ELR (cell line): ENCODE measurements at regions not wholly inside any gene's neighbourhood (a gene's known extent, or its start where the extent isn't known, plus 50 kb on each side); places are given as distances from the start of the nearest gene placed in this dataset.
"Not testable (repeated sequence)": the region's sequence is repeated elsewhere in the genome, so short reads cannot be mapped to it uniquely, and the experiment has no call there.

Experiments
- DNase-seq: peaks from one replicate; pipeline ENCODE4 v3.0.0-alpha.2; 2015; ENCODE audit warnings: low read depth

DNA sequence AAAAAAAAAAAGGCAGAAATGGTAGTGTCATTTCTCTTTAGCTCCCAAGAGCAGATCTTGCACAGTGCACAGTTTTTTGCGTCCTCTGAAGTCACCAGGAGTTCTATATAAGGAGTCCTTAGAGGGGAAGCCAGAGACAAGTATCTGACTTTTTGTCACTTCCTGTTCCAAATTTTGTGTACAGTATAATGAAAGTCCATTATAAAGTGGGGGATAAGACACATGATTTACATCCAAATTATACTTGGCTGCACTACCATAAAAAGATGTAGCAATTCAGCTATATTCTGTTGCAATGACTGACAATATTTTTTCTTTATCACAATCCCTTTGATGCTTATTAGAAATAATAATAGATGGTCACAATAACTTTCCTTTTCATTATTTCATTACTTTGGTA lies 1276.9 kb upstream of the ADGRL2 start:
- DNase-seq, result no peak

DNA sequence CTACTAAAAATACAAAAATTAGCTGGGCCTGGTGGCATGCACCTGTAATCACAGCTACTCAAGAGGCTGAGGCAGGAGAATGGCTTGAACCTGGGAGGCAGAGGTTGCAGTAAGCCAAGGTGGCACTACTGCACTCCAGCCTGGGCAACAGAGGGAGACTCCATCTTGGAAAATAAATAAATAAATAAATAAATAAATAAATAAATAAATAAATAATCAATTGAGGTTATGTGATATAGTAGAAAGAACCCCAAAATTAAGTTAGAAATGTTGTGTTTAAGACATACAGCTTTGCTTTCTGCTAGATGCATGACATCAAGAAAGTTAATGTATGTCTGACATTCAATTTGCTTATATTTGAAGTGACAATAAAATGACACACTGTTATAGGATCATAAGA lies 1277.7 kb upstream of the ADGRL2 start:
- not testable (repeated sequence) for DNase-seq

DNA sequence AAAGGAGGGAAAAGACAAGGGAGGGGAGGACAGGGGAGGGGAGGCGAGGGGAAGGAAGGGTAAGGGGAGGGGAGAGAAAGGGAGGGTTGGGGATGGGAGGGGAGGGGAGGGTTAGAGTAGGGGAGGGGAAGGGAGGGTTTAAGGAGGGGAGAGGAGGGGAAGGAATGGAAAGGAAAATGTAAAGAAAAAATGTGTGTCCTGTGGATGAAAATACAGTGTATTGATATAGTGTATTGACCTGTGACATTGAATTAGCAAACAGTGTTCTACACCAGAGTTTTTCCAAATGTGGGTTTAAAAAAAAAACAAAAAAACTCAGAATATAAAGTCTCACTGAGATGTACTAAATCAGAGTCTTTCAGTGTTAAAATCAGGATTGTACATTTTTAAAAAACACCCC lies 1279.8 kb upstream of the ADGRL2 start:
- no peak for DNase-seq

DNA sequence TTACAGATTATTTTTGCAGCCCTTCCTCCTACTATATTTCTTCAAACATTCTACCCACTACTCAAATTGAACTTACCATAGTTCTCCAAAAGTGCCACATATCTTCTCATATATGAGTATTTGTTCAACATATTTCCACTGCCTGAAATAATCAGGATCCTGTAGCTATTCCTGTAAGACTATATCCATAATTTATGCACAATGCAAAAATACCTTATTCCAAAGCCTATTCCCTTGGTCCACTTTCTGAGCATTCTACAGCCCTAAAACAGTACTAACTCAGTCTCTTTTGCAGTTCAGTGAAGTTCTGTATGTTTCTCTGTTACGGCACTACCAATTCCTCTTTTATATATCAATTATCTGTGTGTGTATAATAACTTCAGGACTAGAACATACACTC lies 1283.7 kb upstream of the ADGRL2 start:
- no peak for DNase-seq

DNA sequence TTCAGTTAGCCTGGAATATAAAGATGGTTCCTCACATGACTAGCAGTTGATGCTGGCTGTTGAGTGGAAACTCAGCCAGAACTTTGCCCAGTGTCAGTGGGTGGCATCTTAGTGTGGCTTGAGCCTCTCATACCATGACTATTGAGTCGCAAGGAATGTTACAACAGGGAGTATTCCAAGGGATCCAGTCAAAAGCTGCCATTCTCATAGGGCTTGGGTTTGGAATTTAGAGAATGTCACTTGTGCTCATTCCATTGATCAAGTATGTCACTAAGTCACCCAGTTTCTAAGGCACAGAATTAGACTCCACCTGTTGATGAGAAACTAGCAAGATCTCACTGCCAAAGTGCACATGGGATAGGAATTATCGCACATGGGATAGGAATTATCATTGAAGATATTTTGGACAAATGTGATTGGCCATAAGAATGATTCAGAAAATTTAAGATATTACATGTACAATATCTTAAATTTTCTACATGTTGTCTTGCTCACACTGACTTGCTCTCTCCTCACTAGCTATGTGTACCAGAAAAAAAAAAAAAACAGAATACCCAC lies 1290.7 kb upstream of the ADGRL2 start:
- DNase-seq, result no peak

DNA sequence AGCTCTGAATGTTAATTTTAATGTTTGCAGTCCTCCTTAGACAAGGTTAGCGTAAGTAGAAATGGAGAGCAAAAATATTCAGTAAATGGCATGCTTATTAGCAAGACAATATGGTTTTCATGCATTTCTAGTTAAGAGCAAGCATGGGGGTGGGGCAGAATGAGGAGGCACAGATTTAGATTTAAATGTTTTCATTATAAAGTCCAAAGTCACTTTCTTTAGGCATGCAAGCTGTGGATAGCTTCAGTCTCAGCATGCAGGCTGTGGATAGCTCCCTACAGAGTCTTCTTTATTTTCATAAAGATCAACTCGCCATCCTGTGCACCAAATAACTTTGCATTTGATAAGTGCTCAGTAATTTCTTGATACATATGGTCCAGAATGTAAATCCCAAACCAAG lies 1294.5 kb upstream of the ADGRL2 start:
- DNase-seq, result no peak

DNA sequence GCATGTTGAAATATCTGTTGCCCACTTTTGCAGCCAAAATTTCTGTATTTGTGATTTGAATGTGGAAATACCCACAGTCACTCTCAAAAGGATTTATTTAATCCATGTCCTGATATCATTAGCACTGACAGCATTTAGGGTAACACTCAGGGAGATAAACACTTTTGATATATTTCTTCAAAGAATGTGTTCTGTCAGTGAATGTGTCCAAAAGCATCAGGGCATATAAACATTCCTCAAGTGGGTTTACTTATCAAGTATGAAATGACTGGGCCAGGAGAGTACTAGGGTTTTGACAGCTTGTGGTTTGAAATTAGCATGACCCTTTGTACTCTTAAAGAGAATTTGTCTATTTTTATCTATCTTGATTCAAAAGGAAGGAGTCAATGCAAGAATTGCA lies 1302.1 kb upstream of the ADGRL2 start:
- DNase-seq, result no peak

DNA sequence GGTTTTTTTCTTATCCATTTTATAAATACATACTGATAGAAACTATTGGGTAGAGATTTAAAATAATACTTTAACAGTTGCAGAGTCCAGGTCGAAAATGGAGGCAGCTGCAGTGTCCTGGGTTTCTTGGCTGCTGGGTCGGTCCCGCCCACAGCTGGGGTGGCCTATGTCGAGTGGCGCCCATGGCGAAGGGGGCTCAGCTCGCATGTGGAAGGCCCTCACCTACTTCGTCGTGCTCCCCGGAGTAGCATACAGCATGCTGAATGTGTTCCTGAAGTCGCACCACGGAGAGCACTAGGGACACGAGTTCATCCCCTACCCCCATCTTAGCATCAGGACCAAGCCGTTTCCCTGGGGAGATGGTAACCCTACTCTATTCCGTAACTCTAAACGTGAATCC lies 1304.9 kb upstream of the ADGRL2 start:
- no peak for DNase-seq

DNA sequence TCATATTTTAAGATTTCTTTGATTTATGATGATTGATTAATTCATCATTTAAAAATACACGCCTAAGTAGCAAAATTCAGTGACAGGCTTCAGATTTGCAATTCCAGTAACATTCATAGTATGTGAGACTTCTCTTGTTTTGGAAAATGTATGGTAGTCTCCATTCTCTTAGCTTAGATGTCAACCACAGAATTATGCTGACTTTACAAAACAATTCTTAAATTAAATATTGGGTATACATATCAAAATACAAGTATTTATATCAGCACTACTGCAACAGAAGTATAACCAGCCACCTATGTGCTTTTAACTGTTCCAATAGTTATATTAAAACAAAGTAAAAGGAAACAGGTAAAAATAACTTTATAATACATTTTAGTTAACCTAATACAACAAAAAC lies 1328.6 kb upstream of the ADGRL2 start:
- DNase-seq, result no peak

DNA sequence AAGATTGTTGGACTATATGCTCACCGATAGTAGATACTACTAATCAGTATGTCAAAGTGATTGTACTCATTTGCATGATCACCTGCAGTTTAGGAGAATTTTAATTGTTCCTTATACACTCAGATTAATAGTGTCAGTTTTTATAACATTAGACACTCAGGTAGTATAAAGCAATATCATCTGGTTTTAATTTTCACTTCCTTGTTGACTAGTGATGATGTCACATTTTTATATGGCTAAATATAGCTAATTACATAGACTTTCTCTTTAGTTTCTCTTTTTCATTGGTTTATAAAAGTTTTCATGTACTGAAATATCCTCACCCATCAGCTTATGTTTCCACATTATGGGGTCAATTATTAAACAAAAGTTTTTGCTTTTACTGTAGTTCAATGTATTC lies 1332.4 kb upstream of the ADGRL2 start:
- DNase-seq, result no peak

DNA sequence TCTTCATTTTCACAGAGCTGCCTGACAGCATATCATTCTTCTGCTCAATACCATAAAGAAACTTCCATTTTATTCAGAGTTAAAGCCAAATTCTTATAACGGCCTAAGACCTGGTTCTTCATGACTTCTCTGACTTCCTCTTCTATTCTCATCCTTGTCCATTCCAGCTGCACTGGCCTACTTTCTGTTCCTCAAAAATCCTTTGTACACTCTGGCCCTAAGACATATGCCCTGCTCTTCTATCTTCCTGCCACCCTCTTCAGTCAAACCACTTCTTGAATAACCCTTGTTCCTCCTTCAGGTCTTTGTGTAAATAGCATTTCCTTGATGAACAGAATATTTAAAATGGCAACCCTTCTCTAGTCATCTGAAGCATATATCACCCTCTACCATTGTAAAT lies 1338.7 kb upstream of the ADGRL2 start:
- DNase-seq, result no peak

DNA sequence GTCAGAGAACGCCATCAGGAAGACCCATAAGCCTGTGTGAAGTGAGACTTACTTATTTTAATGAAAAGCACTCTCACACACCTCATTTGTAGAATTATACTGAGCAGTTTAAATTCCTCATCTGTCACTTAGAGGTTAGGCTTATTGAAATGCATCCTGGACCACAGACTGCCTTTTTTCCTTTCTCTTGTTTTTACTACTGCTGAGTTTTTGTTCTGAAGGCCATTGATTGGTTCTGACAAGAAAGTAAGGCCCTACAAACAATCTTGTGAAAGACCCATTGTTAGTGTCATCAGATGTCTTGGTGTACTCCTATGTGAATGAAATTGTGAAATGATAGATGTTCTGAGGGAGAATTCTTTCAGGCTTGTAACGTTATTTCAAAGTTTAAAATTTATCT lies 1343.3 kb upstream of the ADGRL2 start:
- DNase-seq, result no peak

DNA sequence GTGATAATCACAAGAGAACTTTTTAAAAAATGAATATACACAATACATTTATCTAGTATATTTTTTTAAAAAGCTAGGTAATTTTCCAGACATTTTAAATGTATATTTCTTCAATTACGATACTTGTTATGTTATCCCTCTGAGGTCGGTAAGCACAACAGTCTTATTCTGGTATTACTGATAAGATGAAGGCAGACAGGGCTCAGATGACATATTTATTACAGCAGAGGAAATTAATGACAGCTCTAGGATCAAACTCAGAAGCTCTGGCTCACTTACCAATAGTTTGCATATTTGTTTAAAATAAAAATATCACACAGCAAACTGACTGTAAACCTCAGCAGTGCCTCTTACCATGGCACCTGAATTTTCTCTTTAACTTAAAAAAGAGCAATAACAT lies 1347.0 kb upstream of the ADGRL2 start:
- DNase-seq, result no peak

DNA sequence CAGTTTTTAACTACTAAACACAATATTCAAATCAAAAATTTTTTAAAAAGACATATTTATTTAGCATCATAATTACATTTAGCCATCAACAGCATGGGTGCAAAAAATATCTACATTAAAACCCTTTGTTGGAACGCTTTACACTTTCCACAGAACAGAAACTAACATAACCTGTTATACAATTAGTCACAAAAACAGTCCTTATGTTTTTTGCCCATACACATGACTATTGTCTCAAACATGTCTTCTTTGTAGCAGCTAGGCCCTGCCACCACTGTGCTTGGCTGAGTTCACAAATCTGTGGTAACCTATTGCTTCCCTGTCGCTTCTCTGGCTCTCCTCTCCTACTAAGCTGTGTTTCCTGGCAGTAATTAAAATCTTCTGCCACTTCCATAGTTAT lies 1350.0 kb upstream of the ADGRL2 start:
- DNase-seq, result no peak

DNA sequence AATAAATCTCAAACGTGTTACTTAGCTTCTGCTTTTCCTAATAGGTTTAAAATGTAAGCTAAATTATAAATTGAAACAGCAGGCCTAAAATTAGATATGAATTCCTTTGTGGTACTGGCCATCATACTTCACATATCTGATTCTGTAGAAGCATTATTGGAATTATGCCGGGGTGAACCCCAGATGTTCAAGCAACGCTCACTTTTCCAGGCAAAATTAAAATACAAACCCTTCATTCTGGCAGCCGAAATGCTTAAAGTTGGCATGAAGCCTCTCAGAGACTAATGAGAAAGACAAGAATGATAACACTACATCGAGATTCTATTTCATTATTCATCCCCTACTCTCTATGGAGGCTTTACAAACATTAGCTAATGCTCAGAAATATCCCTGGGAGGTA lies 1352.7 kb upstream of the ADGRL2 start:
- DNase-seq, result no peak

DNA sequence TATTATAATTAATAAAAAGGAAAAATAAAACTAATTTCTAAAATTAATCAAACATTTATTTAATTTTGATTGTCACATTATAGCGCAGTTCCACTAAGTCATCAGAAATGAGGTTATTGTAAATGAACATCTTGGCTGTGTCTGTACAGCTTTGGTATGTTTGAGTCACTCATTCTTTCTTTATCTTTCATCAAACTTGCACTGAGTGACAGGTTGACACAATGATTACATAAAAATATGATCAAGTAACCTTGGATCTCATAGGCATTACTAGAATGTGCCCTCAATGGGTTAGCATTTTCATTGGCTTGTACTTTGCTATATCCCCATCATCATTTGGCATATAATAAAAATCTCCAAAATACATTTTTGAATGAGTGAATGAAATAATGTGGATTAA lies 1353.2 kb upstream of the ADGRL2 start:
- DNase-seq, result no peak

DNA sequence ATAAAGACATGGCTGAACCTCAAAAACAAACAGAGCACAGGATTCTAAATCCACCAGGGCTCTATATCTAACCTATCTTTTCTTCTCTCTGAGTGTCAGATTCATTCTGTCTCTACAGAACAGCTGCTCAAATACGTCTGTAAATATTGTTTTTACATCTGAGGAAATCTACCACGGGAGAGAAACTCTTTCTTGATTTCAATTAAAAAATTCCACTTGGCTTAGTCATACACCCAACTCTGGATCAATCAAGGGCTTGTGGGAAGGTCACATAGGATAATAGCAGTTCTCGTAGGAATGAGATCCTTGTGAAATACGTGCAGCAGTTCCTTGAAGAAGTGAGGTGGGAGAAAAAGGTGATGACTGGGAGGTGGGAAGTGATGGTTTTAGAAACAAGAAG lies 1355.7 kb upstream of the ADGRL2 start:
- DNase-seq, result peak; percentile 8

DNA sequence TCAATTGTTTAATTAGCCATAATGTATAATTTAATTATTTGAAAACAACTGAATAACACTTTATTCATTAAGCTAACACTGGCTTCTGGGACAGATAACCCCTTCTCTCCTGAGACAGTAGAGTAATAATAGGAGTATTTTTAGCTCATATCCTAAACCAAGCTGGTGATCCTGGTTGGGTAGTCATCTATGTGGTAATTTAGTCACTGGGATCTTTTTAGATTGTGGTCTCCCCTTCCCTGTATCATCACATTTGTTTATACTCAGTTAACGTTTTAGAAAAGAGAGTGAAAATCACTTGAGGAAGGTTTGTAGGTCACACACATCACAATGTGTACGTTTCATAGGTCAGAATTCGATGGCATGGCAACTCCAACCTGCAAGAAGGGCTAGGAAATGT lies 1356.6 kb upstream of the ADGRL2 start:
- DNase-seq, result peak; percentile 5

DNA sequence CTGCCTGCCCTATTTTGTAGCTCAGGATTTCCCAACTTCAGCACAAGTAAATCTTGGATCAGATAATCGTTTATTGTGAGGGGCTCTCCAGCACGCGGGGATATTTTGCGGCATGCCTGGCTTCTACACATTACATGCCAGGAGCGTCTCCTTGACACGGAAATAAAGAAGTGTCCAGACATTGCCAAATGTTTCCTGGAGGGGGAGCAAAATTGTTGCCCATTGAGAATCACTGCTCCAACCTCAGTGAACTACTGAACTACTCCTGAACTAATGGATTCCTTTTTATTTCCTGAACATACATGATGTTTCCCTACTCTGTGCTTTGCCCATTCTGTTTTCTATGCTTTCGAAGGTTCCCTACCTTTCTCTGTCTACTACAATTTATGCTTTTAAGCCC lies 1359.1 kb upstream of the ADGRL2 start:
- DNase-seq, result peak; percentile 1

DNA sequence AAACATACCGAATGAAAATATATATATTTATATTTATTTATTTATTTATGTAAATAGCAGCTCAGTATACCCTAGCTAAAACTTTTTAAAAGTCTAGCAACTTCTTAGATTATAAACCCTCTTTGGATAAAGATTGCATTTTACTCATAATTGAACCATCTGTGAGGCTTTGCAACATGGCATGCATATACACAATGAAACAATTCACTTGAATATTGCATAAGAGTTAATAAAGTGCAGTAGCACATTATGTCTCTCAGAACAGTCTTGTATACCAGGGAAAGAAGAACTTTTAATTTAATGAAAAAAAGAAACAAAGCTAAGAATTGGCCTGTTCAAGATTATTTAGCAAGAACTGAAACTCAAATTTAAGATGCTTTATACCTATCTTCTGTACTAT lies 1363.9 kb upstream of the ADGRL2 start:
- DNase-seq, result no peak

DNA sequence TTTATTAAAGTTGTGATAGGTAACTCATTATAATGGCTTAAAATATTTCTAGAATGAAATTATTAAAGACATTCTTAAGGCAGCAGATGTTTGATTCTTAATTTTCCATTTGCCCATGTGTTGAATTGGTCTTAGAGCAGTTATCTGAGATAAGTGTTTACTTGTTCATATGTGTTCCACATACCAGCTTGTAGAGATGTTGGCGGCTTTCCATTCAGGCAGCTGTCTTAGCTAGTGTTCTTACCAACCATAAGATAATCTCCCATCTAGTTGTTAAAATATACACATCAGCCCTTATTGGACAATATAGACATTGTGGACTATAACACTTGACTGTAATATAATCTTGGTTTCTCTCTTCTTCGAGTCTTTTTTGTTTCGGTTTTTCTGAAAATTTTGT lies 1372.9 kb upstream of the ADGRL2 start:
- DNase-seq, result no peak

DNA sequence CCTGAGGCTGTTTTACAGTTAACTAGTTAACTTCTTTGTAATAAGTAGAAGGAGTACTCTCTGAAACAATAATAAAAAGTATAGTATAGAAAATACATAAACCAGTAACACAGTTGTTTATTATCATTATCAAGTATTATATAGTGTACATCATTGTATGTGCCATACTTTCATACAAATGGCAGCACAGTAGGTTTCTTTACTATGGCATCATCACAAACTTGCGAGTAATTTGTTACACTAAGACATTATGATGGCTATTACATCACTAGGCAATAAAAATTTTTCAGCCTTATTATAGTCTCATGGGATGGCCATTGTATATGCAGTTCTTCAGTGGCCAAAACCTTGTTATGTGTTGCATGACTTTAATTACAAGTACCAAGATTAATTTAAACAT lies 1376.5 kb upstream of the ADGRL2 start:
- no peak for DNase-seq

DNA sequence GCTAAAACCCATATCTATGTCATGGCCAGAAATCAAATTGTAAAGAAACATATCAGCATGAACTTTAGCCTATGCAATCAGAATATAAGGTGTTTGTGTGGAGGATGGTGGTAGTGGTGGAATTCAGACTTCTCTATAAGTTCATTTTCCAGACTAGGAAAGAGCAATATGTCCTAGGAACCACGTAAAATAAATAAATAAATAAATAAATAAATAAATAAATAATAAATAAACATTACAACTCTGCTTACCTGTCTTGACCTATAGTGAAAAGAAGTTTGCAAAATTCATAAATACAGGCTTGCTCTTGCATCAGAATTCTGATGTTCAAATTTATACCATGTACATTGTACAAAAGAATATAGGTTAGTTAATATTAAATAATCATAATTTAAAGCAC lies 1382.6 kb upstream of the ADGRL2 start:
- DNase-seq, result no peak

DNA sequence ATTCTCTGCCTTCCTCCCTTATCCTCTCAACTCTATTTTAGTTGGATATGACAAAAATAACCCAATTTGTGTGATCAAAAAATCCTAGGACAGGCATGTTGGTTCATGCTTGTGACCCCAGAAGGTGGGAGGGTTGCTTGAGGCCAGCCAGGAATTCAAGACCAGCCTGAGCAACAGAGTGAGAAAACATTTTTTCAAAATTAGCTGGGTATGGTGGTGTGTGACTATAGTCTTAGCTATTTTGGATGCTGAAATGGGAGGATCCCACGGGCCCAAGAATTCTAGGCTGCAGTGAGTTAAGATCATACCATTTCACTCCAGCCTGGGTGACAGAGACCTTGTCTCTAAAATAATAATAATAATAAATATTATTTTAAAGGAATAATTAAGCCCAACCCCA lies 1383.1 kb upstream of the ADGRL2 start:
- peak; percentile 36 for DNase-seq

DNA sequence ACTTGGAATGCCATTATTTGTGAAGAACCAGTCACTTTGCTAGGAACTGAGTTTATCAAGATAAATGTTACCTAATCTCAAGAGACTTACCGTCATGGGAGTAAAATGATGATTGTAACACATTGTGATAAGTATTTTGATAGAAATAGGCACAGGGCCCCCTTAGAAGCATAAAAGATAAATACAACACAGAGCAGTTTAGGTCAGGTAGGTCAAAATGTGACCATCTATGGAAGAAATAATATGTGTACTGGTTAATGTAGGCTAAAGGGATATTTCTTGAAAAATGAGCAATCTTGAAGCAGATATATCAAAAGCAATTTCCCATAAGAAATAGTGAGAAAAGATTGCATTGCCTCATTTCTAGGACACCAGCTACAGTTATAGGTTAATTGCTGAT lies 1386.8 kb upstream of the ADGRL2 start:
- no peak for DNase-seq
